ENCODE measurements at regions not wholly inside any gene's neighbourhood (a gene's known extent, or its start where the extent isn't known, plus 50 kb on each side); places are given as distances from the start of the nearest gene placed in this dataset.

- no peak for DNase-seq (ENCODE audit: low spot score)
- no peak overlapping the region for H3K27ac Mint-ChIP-seq (ENCODE audit: unreplicated experiment)
These were observed 67.8 kb upstream of the HDAC4 start for GRCh38 chr2:239468491-239469105.

GRCh38 chr2:239467956-239468490 is 67.2 kb upstream of the HDAC4 start:
- Mint-ChIP-seq H3K4me1 (ENCODE audit: unreplicated experiment) (no peaks in the 10 kb centered on the region), H3K4me3 (ENCODE audit: unreplicated experiment) (no peak overlapping the region), H3K27me3 (ENCODE audit: unreplicated experiment) (peaks cover 9% of the 10 kb centered on the region), H3K9me3 (ENCODE audit: unreplicated experiment) (no peaks in the 10 kb centered on the region), H3K36me3 (ENCODE audit: low read depth, unreplicated experiment) (peaks cover 2% of the 10 kb centered on the region), H3K27ac (ENCODE audit: unreplicated experiment) (no peak overlapping the region)
- TF ChIP-seq CTCF (IDR thresholded peaks at IDR 0.05; ENCODE audit: unreplicated experiment): no peak
- no peak for DNase-seq (ENCODE audit: low spot score)

More at GRCh38 chr2:239468491-239469105, 67.8 kb upstream of the HDAC4 start:
- H3K4me3 Mint-ChIP-seq (ENCODE audit: unreplicated experiment): no peak overlapping the region
- no peak for TF ChIP-seq CTCF (IDR thresholded peaks at IDR 0.05; ENCODE audit: unreplicated experiment)
- H3K27me3 Mint-ChIP-seq (ENCODE audit: unreplicated experiment): peaks cover 11% of the 10 kb centered on the region
- H3K9me3 Mint-ChIP-seq (ENCODE audit: unreplicated experiment): no peaks in the 10 kb centered on the region
- peaks cover 2% of the 10 kb centered on the region for H3K36me3 Mint-ChIP-seq (ENCODE audit: low read depth, unreplicated experiment)
- no peaks in the 10 kb centered on the region for H3K4me1 Mint-ChIP-seq (ENCODE audit: unreplicated experiment)

- Mint-ChIP-seq H3K36me3 (ENCODE audit: low read depth, unreplicated experiment) (peaks cover 2% of the 10 kb centered on the region), H3K9me3 (ENCODE audit: unreplicated experiment) (no peaks in the 10 kb centered on the region), H3K27me3 (ENCODE audit: unreplicated experiment) (peaks cover 5% of the 10 kb centered on the region), H3K4me3 (ENCODE audit: unreplicated experiment) (no peak overlapping the region), H3K27ac (ENCODE audit: unreplicated experiment) (no peak overlapping the region), H3K4me1 (ENCODE audit: unreplicated experiment) (no peaks in the 10 kb centered on the region)
- no peak for DNase-seq (ENCODE audit: low spot score)
- TF ChIP-seq CTCF (IDR thresholded peaks at IDR 0.05; ENCODE audit: unreplicated experiment): no peak
These were observed 66.6 kb upstream of the HDAC4 start for GRCh38 chr2:239467281-239467955.

GRCh38 chr2:239466755-239467271 is 66.0 kb upstream of the HDAC4 start:
- Mint-ChIP-seq H3K27me3 (ENCODE audit: unreplicated experiment) (peaks cover 7% of the 10 kb centered on the region), H3K9me3 (ENCODE audit: unreplicated experiment) (no peaks in the 10 kb centered on the region), H3K36me3 (ENCODE audit: low read depth, unreplicated experiment) (peaks cover 2% of the 10 kb centered on the region), H3K27ac (ENCODE audit: unreplicated experiment) (no peak overlapping the region), H3K4me3 (ENCODE audit: unreplicated experiment) (no peak overlapping the region), H3K4me1 (ENCODE audit: unreplicated experiment) (no peaks in the 10 kb centered on the region)
- DNase-seq (ENCODE audit: low spot score): no peak
- TF ChIP-seq CTCF (IDR thresholded peaks at IDR 0.05; ENCODE audit: unreplicated experiment): no peak

Measured in endothelial cell (in vitro differentiated cells).